Suprapubic skin (tissue), 4 donors: ENCODE measurements at regions not wholly inside any gene's neighbourhood (a gene's known extent, or its start where the extent isn't known, plus 50 kb on each side); places are given as distances from the start of the nearest gene placed in this dataset.

Experiments
- EP300 ChIP-seq: sonication (generic); formaldehyde crosslinking; IDR thresholded peaks from one replicate; pipeline ENCODE4 v1.6.1; 2017; ENCODE audit warnings: antibody characterized with exemption
- POLR2A ChIP-seq, 2 donors: fragments of 450-650 bp; IDR thresholded peaks; one replicate each; pipeline ENCODE4 v1.6.1; 2017; ENCODE audit warnings: antibody characterized with exemption in 2 of 2, mild to moderate bottlenecking in 2 of 2, moderate library complexity in 2 of 2
- POLR2AphosphoS5 ChIP-seq, 3 donors: sonication (generic); formaldehyde crosslinking; IDR thresholded peaks; one replicate each; pipeline ENCODE4 v1.6.1; 2017; ENCODE audit warnings: antibody characterized with exemption in 3 of 3
- TF ChIP-seq, protein P1 (sequence below), 2 donors: fragments of 200-600 bp in 1 of 2; fragments of 450-650 bp in 1 of 2; sonication (generic) in 1 of 2; IDR thresholded peaks; one replicate each; pipeline ENCODE4 v1.5.1; 2016 to 2019; ENCODE audit warnings: antibody characterized with exemption in 2 of 2, mild to moderate bottlenecking in 1 of 2, moderate library complexity in 1 of 2

DNA sequence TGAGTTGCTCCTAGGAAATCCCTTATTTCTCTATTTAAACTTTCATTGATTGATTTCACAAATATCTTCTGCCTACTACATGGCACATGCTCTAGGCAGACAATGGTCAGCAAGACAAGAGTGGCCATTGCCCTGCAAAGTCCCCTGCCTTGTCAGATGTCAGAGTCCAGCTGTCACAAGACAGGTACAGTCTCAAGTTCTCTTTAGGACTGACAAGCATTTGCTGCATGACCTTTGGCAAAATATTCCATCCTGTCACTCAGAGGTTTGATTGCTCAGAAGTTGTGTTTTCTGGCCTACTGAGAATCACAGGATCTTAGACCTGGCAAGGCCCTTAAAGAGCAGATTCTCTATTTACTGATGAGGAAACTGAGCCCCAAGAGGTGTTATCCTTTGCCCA is 322.3 kb upstream of the NFE2L3 start:
- TF ChIP-seq, protein P1, sequence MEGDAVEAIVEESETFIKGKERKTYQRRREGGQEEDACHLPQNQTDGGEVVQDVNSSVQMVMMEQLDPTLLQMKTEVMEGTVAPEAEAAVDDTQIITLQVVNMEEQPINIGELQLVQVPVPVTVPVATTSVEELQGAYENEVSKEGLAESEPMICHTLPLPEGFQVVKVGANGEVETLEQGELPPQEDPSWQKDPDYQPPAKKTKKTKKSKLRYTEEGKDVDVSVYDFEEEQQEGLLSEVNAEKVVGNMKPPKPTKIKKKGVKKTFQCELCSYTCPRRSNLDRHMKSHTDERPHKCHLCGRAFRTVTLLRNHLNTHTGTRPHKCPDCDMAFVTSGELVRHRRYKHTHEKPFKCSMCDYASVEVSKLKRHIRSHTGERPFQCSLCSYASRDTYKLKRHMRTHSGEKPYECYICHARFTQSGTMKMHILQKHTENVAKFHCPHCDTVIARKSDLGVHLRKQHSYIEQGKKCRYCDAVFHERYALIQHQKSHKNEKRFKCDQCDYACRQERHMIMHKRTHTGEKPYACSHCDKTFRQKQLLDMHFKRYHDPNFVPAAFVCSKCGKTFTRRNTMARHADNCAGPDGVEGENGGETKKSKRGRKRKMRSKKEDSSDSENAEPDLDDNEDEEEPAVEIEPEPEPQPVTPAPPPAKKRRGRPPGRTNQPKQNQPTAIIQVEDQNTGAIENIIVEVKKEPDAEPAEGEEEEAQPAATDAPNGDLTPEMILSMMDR (IDR thresholded peaks at IDR 0.05): no peak
- TF ChIP-seq POLR2A (IDR thresholded peaks at IDR 0.05): no peak
- TF ChIP-seq POLR2AphosphoS5 (IDR thresholded peaks at IDR 0.05): no peak
- no peak for TF ChIP-seq EP300
